ENCODE measurements at regions not wholly inside any gene's neighbourhood (a gene's known extent, or its start where the extent isn't known, plus 50 kb on each side); places are given as distances from the start of the nearest gene placed in this dataset.

- peaks cover 0 to 8% (median 0%) of the 10 kb centered on the region in 5 donors for H3K27me3 ChIP-seq (ENCODE audit: control insufficient read depth in 5 of 5, insufficient read depth in 4 of 5, low read length in 5 of 5)
- no peak overlapping the region for H3K9ac ChIP-seq (ENCODE audit: low read length in 5 of 5)
- H3K9me3 ChIP-seq (ENCODE audit: control insufficient read depth in 5 of 5, low read length in 5 of 5): peaks cover under 1 to 3% (median 2%) of the 10 kb centered on the region in 5 donors
- peaks cover 0 to 10% (median 0%) of the 10 kb centered on the region in 5 donors for H3K4me1 ChIP-seq (ENCODE audit: control insufficient read depth in 5 of 5, insufficient read depth in 5 of 5, low read length in 5 of 5)
- no peaks in the 10 kb centered on the region for H3K36me3 ChIP-seq (ENCODE audit: control insufficient read depth in 5 of 5, insufficient read depth in 5 of 5, low read length in 5 of 5)
- H3K27ac ChIP-seq (ENCODE audit: low read depth, low read length): no peak overlapping the region
- no peak overlapping the region for H3K4me3 ChIP-seq (ENCODE audit: low read depth in 1 of 5, low read length in 5 of 5)
Observed at GRCh38 chr11:69393865-69394233, 87.6 kb upstream of the LINC01488 start.

- H3K36me3 ChIP-seq (ENCODE audit: control insufficient read depth in 5 of 5, insufficient read depth in 5 of 5, low read length in 5 of 5): no peaks in the 10 kb centered on the region
- no peak overlapping the region for H3K4me3 ChIP-seq (ENCODE audit: low read depth in 1 of 5, low read length in 5 of 5)
- H3K27me3 ChIP-seq (ENCODE audit: control insufficient read depth in 5 of 5, insufficient read depth in 4 of 5, low read length in 5 of 5): peaks cover 0 to 8% (median 0%) of the 10 kb centered on the region in 5 donors
- no peak overlapping the region for H3K27ac ChIP-seq (ENCODE audit: low read depth, low read length)
- H3K9me3 ChIP-seq (ENCODE audit: control insufficient read depth in 5 of 5, low read length in 5 of 5): no peaks in the 10 kb centered on the region
- peaks cover 0 to 15% (median 0%) of the 10 kb centered on the region in 5 donors for H3K4me1 ChIP-seq (ENCODE audit: control insufficient read depth in 5 of 5, insufficient read depth in 5 of 5, low read length in 5 of 5)
- no peak overlapping the region for H3K9ac ChIP-seq (ENCODE audit: low read length in 5 of 5)
Observed at GRCh38 chr11:69394234-69394868, 87.1 kb upstream of the LINC01488 start.

- Histone ChIP-seq H3K27me3 (ENCODE audit: control insufficient read depth in 5 of 5, insufficient read depth in 4 of 5, low read length in 5 of 5) (peaks cover 0 to 8% (median 0%) of the 10 kb centered on the region in 5 donors), H3K4me1 (ENCODE audit: control insufficient read depth in 5 of 5, insufficient read depth in 5 of 5, low read length in 5 of 5) (peaks cover 0 to 16% (median 0%) of the 10 kb centered on the region in 5 donors), H3K36me3 (ENCODE audit: control insufficient read depth in 5 of 5, insufficient read depth in 5 of 5, low read length in 5 of 5) (no peaks in the 10 kb centered on the region), H3K9me3 (ENCODE audit: control insufficient read depth in 5 of 5, low read length in 5 of 5) (no peaks in the 10 kb centered on the region), H3K4me3 (ENCODE audit: low read depth in 1 of 5, low read length in 5 of 5) (no peak overlapping the region), H3K9ac (ENCODE audit: low read length in 5 of 5) (no peak overlapping the region), H3K27ac (ENCODE audit: low read depth, low read length) (no peak overlapping the region)
Observed at GRCh38 chr11:69394869-69395246, 86.6 kb upstream of the LINC01488 start.

GRCh38 chr11:69395287-69395686, 86.2 kb upstream of the LINC01488 start:
- H3K36me3 ChIP-seq (ENCODE audit: control insufficient read depth in 5 of 5, insufficient read depth in 5 of 5, low read length in 5 of 5): no peaks in the 10 kb centered on the region

GRCh38 chr11:69396051-69396947, 85.2 kb upstream of the LINC01488 start:
- Histone ChIP-seq H3K27ac (ENCODE audit: low read depth, low read length) (no peak overlapping the region), H3K36me3 (ENCODE audit: control insufficient read depth in 5 of 5, insufficient read depth in 5 of 5, low read length in 5 of 5) (no peaks in the 10 kb centered on the region), H3K27me3 (ENCODE audit: control insufficient read depth in 5 of 5, insufficient read depth in 4 of 5, low read length in 5 of 5) (peaks cover 0 to 6% (median 0%) of the 10 kb centered on the region in 5 donors), H3K9me3 (ENCODE audit: control insufficient read depth in 5 of 5, low read length in 5 of 5) (no peaks in the 10 kb centered on the region), H3K4me1 (ENCODE audit: control insufficient read depth in 5 of 5, insufficient read depth in 5 of 5, low read length in 5 of 5) (peaks cover 0 to 16% (median 0%) of the 10 kb centered on the region in 5 donors), H3K4me3 (ENCODE audit: low read depth in 1 of 5, low read length in 5 of 5) (no peak overlapping the region), H3K9ac (ENCODE audit: low read length in 5 of 5) (no peak overlapping the region)

More at GRCh38 chr11:69395287-69395686, 86.2 kb upstream of the LINC01488 start:
- Histone ChIP-seq H3K27ac (ENCODE audit: low read depth, low read length) (no peak overlapping the region), H3K9ac (ENCODE audit: low read length in 5 of 5) (no peak overlapping the region), H3K4me1 (ENCODE audit: control insufficient read depth in 5 of 5, insufficient read depth in 5 of 5, low read length in 5 of 5) (peaks cover 0 to 16% (median 0%) of the 10 kb centered on the region in 5 donors), H3K27me3 (ENCODE audit: control insufficient read depth in 5 of 5, insufficient read depth in 4 of 5, low read length in 5 of 5) (peaks cover 0 to 8% (median 0%) of the 10 kb centered on the region in 5 donors), H3K9me3 (ENCODE audit: control insufficient read depth in 5 of 5, low read length in 5 of 5) (no peaks in the 10 kb centered on the region), H3K4me3 (ENCODE audit: low read depth in 1 of 5, low read length in 5 of 5) (no peak overlapping the region)

- H3K27me3 ChIP-seq (ENCODE audit: control insufficient read depth in 5 of 5, insufficient read depth in 4 of 5, low read length in 5 of 5): peaks cover 0 to 6% (median 0%) of the 10 kb centered on the region in 5 donors
- no peak overlapping the region for H3K4me3 ChIP-seq (ENCODE audit: low read depth in 1 of 5, low read length in 5 of 5)
- H3K9ac ChIP-seq (ENCODE audit: low read length in 5 of 5): no peak overlapping the region
- H3K36me3 ChIP-seq (ENCODE audit: control insufficient read depth in 5 of 5, insufficient read depth in 5 of 5, low read length in 5 of 5): no peaks in the 10 kb centered on the region
- H3K27ac ChIP-seq (ENCODE audit: low read depth, low read length): no peak overlapping the region
- H3K9me3 ChIP-seq (ENCODE audit: control insufficient read depth in 5 of 5, low read length in 5 of 5): no peaks in the 10 kb centered on the region
- H3K4me1 ChIP-seq (ENCODE audit: control insufficient read depth in 5 of 5, insufficient read depth in 5 of 5, low read length in 5 of 5): peaks cover 0 to 16% (median 0%) of the 10 kb centered on the region in 5 donors
Observed at GRCh38 chr11:69396948-69397307, 84.5 kb upstream of the LINC01488 start.

- peaks cover 0 to 6% (median 0%) of the 10 kb centered on the region in 5 donors for H3K27me3 ChIP-seq (ENCODE audit: control insufficient read depth in 5 of 5, insufficient read depth in 4 of 5, low read length in 5 of 5)
- no peak overlapping the region for H3K27ac ChIP-seq (ENCODE audit: low read depth, low read length)
- H3K4me3 ChIP-seq (ENCODE audit: low read depth in 1 of 5, low read length in 5 of 5): no peak overlapping the region
- no peak overlapping the region for H3K9ac ChIP-seq (ENCODE audit: low read length in 5 of 5)
- H3K9me3 ChIP-seq (ENCODE audit: control insufficient read depth in 5 of 5, low read length in 5 of 5): peaks cover 0 to 6% (median 5%) of the 10 kb centered on the region in 5 donors
- peaks cover 0 to 16% (median 0%) of the 10 kb centered on the region in 5 donors for H3K4me1 ChIP-seq (ENCODE audit: control insufficient read depth in 5 of 5, insufficient read depth in 5 of 5, low read length in 5 of 5)
- H3K36me3 ChIP-seq (ENCODE audit: control insufficient read depth in 5 of 5, insufficient read depth in 5 of 5, low read length in 5 of 5): no peaks in the 10 kb centered on the region
Observed at GRCh38 chr11:69397732-69398131, 83.7 kb upstream of the LINC01488 start.

GRCh38 chr11:69398529-69399492, 82.7 kb upstream of the LINC01488 start:
- Histone ChIP-seq H3K4me1 (ENCODE audit: control insufficient read depth in 5 of 5, insufficient read depth in 5 of 5, low read length in 5 of 5) (peaks cover 0 to 16% (median 0%) of the 10 kb centered on the region in 5 donors), H3K27me3 (ENCODE audit: control insufficient read depth in 5 of 5, insufficient read depth in 4 of 5, low read length in 5 of 5) (peaks cover 0 to under 1% (median 0%) of the 10 kb centered on the region in 5 donors), H3K4me3 (ENCODE audit: low read depth in 1 of 5, low read length in 5 of 5) (no peak overlapping the region), H3K9ac (ENCODE audit: low read length in 5 of 5) (no peak overlapping the region), H3K27ac (ENCODE audit: low read depth, low read length) (no peak overlapping the region), H3K9me3 (ENCODE audit: control insufficient read depth in 5 of 5, low read length in 5 of 5) (peaks cover 0 to 8% (median 7%) of the 10 kb centered on the region in 5 donors), H3K36me3 (ENCODE audit: control insufficient read depth in 5 of 5, insufficient read depth in 5 of 5, low read length in 5 of 5) (no peaks in the 10 kb centered on the region)

- Histone ChIP-seq H3K36me3 (ENCODE audit: control insufficient read depth in 5 of 5, insufficient read depth in 5 of 5, low read length in 5 of 5) (no peaks in the 10 kb centered on the region), H3K27ac (ENCODE audit: low read depth, low read length) (no peak overlapping the region), H3K27me3 (ENCODE audit: control insufficient read depth in 5 of 5, insufficient read depth in 4 of 5, low read length in 5 of 5) (no peaks in the 10 kb centered on the region), H3K4me1 (ENCODE audit: control insufficient read depth in 5 of 5, insufficient read depth in 5 of 5, low read length in 5 of 5) (peaks cover 0 to 7% (median 0%) of the 10 kb centered on the region in 5 donors), H3K9ac (ENCODE audit: low read length in 5 of 5) (no peak overlapping the region), H3K4me3 (ENCODE audit: low read depth in 1 of 5, low read length in 5 of 5) (no peak overlapping the region), H3K9me3 (ENCODE audit: control insufficient read depth in 5 of 5, low read length in 5 of 5) (peaks cover 0 to 8% (median 7%) of the 10 kb centered on the region in 5 donors)
Observed at GRCh38 chr11:69400140-69400539, 81.3 kb upstream of the LINC01488 start.

All from subcutaneous abdominal adipose tissue (tissue), 5 donors.